Stomach (tissue), 4 donors: ENCODE measurements at regions not wholly inside any gene's neighbourhood (a gene's known extent, or its start where the extent isn't known, plus 50 kb on each side); places are given as distances from the start of the nearest gene placed in this dataset.

ENCODE experiments used
- POLR2A ChIP-seq, 4 donors: fragments of 450-650 bp; IDR thresholded peaks; one replicate each; pipeline ENCODE4 v1.6.1; 2016; ENCODE audit warnings: antibody characterized with exemption in 4 of 4, control low read depth in 2 of 4, mild to moderate bottlenecking in 1 of 4, moderate library complexity in 1 of 4
- POLR2AphosphoS5 ChIP-seq, 3 donors: sonication (generic); formaldehyde crosslinking; IDR thresholded peaks; one replicate each; pipeline ENCODE4 v1.6.1; 2016; ENCODE audit warnings: antibody characterized with exemption in 3 of 3
- TF ChIP-seq, protein P1 (sequence below), 7 experiments: fragments of 450-650 bp in 4 of 7; fragments of 200-600 bp in 3 of 7; sonication (generic) in 3 of 7; IDR thresholded peaks; one replicate each; pipeline ENCODE4 v1.5.1; 2016 to 2019; ENCODE audit warnings: antibody characterized with exemption in 7 of 7, control low read depth in 2 of 7, mild to moderate bottlenecking in 1 of 7

DNA sequence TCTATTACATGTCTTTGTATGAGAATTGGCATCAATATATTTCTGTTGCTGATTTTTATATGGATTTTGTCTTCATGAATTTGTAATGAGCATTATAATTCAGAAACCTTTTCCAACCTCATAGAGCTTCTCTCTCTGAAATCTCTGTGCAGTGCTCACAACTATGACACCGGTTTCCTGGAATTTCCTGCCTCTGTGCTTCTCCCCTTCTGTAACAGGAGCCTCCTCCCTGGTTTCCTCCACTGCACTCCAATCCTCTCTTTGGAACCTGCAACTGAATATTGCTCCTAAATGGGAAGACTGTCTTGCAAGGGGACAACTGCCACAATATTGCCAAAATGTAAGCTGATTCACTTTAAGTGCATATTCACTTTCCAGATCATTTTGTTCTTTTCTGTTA lies 1147.9 kb downstream of the UQCRFS1 start:
- TF ChIP-seq POLR2A (IDR thresholded peaks at IDR 0.05) (no peak), POLR2AphosphoS5 (IDR thresholded peaks at IDR 0.05) (no peak)
- TF ChIP-seq, protein P1, sequence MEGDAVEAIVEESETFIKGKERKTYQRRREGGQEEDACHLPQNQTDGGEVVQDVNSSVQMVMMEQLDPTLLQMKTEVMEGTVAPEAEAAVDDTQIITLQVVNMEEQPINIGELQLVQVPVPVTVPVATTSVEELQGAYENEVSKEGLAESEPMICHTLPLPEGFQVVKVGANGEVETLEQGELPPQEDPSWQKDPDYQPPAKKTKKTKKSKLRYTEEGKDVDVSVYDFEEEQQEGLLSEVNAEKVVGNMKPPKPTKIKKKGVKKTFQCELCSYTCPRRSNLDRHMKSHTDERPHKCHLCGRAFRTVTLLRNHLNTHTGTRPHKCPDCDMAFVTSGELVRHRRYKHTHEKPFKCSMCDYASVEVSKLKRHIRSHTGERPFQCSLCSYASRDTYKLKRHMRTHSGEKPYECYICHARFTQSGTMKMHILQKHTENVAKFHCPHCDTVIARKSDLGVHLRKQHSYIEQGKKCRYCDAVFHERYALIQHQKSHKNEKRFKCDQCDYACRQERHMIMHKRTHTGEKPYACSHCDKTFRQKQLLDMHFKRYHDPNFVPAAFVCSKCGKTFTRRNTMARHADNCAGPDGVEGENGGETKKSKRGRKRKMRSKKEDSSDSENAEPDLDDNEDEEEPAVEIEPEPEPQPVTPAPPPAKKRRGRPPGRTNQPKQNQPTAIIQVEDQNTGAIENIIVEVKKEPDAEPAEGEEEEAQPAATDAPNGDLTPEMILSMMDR (IDR thresholded peaks at IDR 0.05): no peak
